OCI-LY7 (cell line): ENCODE measurements at regions not wholly inside any gene's neighbourhood (a gene's known extent, or its start where the extent isn't known, plus 50 kb on each side); places are given as distances from the start of the nearest gene placed in this dataset.

Experiments
- EZH2phosphoT487 ChIP-seq: fragments of 200-600 bp; sonication (generic); IDR thresholded peaks from 2 replicates; pipeline ENCODE4 v1.6.1; 2018; ENCODE audit warnings: low read depth, borderline replicate concordance, mild to moderate bottlenecking, mixed run types, antibody characterized with exemption, low read length, moderate library complexity, mixed read lengths
- TF ChIP-seq, protein P1 (sequence below): fragments of 200-600 bp; sonication (generic); conservative IDR thresholded peaks from 2 replicates; pipeline ENCODE4 v1.5.1; 2014; ENCODE audit warnings: mild to moderate bottlenecking, antibody characterized with exemption, low read length, moderate library complexity, mixed read lengths

DNA sequence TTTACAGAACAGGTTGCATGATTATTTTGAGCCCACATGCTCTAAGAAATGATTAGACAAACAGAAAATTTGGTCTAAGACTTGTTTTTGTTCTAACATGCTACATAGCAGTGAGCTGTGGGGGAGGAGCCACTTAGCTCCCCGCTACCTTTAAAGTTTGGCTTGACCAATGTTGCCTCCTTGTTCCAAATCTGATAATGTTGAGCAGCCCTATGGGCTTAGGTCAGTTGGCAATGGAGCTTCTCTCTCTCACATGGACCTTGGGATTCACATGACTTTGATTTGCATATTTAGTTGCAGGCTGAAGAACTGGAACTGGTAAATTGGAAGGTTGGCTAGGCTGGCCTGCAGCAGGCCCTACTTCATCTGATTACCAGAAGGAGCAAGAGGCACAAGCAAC is 116.4 kb downstream of the EBLN2 start:
- TF ChIP-seq, protein P1, sequence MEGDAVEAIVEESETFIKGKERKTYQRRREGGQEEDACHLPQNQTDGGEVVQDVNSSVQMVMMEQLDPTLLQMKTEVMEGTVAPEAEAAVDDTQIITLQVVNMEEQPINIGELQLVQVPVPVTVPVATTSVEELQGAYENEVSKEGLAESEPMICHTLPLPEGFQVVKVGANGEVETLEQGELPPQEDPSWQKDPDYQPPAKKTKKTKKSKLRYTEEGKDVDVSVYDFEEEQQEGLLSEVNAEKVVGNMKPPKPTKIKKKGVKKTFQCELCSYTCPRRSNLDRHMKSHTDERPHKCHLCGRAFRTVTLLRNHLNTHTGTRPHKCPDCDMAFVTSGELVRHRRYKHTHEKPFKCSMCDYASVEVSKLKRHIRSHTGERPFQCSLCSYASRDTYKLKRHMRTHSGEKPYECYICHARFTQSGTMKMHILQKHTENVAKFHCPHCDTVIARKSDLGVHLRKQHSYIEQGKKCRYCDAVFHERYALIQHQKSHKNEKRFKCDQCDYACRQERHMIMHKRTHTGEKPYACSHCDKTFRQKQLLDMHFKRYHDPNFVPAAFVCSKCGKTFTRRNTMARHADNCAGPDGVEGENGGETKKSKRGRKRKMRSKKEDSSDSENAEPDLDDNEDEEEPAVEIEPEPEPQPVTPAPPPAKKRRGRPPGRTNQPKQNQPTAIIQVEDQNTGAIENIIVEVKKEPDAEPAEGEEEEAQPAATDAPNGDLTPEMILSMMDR = no peak
- TF ChIP-seq EZH2phosphoT487 = no peak
